Upper lobe of left lung (tissue), 4 donors: ENCODE measurements at regions not wholly inside any gene's neighbourhood (a gene's known extent, or its start where the extent isn't known, plus 50 kb on each side); places are given as distances from the start of the nearest gene placed in this dataset.

Source experiments
- CTCF ChIP-seq, 6 experiments: fragments of 450-650 bp in 4 of 6; fragments of 200-600 bp in 2 of 6; sonication (generic) in 2 of 6; IDR thresholded peaks; one replicate each; pipeline ENCODE4 v1.5.1; 2016 to 2019; ENCODE audit warnings: antibody characterized with exemption in 6 of 6
- EP300 ChIP-seq, 4 donors: sonication (generic); formaldehyde crosslinking; IDR thresholded peaks; one replicate each; pipeline ENCODE4 v1.5.1; 2017; ENCODE audit warnings: antibody characterized with exemption in 4 of 4, control low read depth in 2 of 4
- POLR2AphosphoS5 ChIP-seq, 2 donors: sonication (generic); formaldehyde crosslinking; IDR thresholded peaks; one replicate each; pipeline ENCODE4 v1.5.1; 2017; ENCODE audit warnings: antibody characterized with exemption in 2 of 2

GRCh38 chr10:55449981-55450380, 649.0 kb upstream of the PCDH15 start:
- no peak for TF ChIP-seq CTCF (IDR thresholded peaks at IDR 0.05)
- TF ChIP-seq POLR2AphosphoS5 (IDR thresholded peaks at IDR 0.05): no peak
- no peak for TF ChIP-seq EP300 (IDR thresholded peaks at IDR 0.05)
